ENCODE measurements at regions not wholly inside any gene's neighbourhood (a gene's known extent, or its start where the extent isn't known, plus 50 kb on each side); places are given as distances from the start of the nearest gene placed in this dataset.
"Not testable (repeated sequence)": the region's sequence is repeated elsewhere in the genome, so short reads cannot be mapped to it uniquely, and the experiment has no call there.

DNA sequence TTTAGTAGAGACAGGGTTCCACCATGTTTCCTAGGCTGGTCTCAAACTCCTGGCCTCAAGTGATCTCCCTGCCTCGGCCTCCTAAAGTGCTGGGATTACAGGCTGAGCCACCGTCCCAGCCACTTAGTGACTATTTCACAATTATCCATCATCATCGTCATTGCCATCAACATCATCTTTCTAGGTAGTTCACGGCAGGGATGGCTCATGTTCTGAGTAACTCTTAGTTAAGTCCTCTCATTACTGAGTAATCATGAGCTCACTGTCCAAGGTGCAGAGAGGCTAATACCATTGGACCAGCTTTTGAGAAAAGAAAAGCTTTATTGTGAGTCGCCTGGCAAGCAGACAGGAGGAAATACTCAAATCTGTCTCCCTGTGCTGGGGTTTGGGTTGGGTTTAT, 108.6 kb upstream of the PRSS12 start:
- intact Hi-C loops (cut with micrococcal nuclease); H3K9me3 Mint-ChIP-seq; H3K27ac Mint-ChIP-seq; H3K27me3 Mint-ChIP-seq (ENCODE audit: insufficient read depth); H3K36me3 Mint-ChIP-seq (ENCODE audit: low read depth); DNase-seq (ENCODE audit: low spot score); H3K4me1 Mint-ChIP-seq (ENCODE audit: low read depth); H3K4me3 Mint-ChIP-seq: not testable (repeated sequence)

DNA sequence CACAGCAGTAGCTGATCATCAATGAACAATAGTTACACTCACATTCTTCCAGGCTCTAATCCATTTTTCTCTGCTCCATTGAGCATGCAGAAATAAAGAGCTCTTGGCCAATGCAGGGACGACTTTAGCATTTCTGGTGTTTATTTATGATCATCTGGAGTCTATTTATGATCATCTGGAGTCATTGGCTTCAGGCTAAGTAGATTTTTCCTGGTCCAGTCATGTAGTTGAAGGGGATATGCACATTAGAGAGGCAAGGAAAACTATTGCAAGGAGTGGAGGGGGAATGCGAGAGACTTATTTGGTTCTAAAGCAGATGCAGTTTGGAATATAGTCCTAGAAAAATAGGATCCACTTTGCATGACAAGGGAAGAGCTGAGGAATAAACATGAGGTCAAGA, 113.0 kb upstream of the PRSS12 start:
- H3K9me3 Mint-ChIP-seq; H3K4me3 Mint-ChIP-seq; H3K27ac Mint-ChIP-seq; DNase-seq (ENCODE audit: low spot score); H3K27me3 Mint-ChIP-seq (ENCODE audit: insufficient read depth); H3K36me3 Mint-ChIP-seq (ENCODE audit: low read depth); H3K4me1 Mint-ChIP-seq (ENCODE audit: low read depth); intact Hi-C loops (cut with micrococcal nuclease): not testable (repeated sequence)

- DNase-seq (ENCODE audit: low spot score); H3K36me3 Mint-ChIP-seq (ENCODE audit: low read depth); H3K27ac Mint-ChIP-seq; H3K4me3 Mint-ChIP-seq; H3K9me3 Mint-ChIP-seq; H3K27me3 Mint-ChIP-seq (ENCODE audit: insufficient read depth); H3K4me1 Mint-ChIP-seq (ENCODE audit: low read depth); intact Hi-C loops (cut with micrococcal nuclease): not testable (repeated sequence)
Measured at GRCh38 chr4:118474001-118474626, 121.3 kb upstream of the PRSS12 start.

GRCh38 chr4:118474771-118475170, 122.0 kb upstream of the PRSS12 start:
- DNase-seq (ENCODE audit: low spot score); H3K9me3 Mint-ChIP-seq; intact Hi-C loops (cut with micrococcal nuclease); H3K36me3 Mint-ChIP-seq (ENCODE audit: low read depth); H3K27ac Mint-ChIP-seq; H3K4me3 Mint-ChIP-seq; H3K4me1 Mint-ChIP-seq (ENCODE audit: low read depth); H3K27me3 Mint-ChIP-seq (ENCODE audit: insufficient read depth): not testable (repeated sequence)

GRCh38 chr4:118475901-118476300, 123.1 kb upstream of the PRSS12 start:
- H3K9me3 Mint-ChIP-seq; intact Hi-C loops (cut with micrococcal nuclease); H3K4me3 Mint-ChIP-seq; H3K27me3 Mint-ChIP-seq (ENCODE audit: insufficient read depth); DNase-seq (ENCODE audit: low spot score); H3K27ac Mint-ChIP-seq; H3K4me1 Mint-ChIP-seq (ENCODE audit: low read depth); H3K36me3 Mint-ChIP-seq (ENCODE audit: low read depth): not testable (repeated sequence)

- DNase-seq (ENCODE audit: low spot score); H3K4me3 Mint-ChIP-seq; H3K36me3 Mint-ChIP-seq (ENCODE audit: low read depth); H3K27ac Mint-ChIP-seq; H3K27me3 Mint-ChIP-seq (ENCODE audit: insufficient read depth); H3K9me3 Mint-ChIP-seq; H3K4me1 Mint-ChIP-seq (ENCODE audit: low read depth); intact Hi-C loops (cut with micrococcal nuclease): not testable (repeated sequence)
Measured at GRCh38 chr4:118477826-118478225, 125.0 kb upstream of the PRSS12 start.

DNA sequence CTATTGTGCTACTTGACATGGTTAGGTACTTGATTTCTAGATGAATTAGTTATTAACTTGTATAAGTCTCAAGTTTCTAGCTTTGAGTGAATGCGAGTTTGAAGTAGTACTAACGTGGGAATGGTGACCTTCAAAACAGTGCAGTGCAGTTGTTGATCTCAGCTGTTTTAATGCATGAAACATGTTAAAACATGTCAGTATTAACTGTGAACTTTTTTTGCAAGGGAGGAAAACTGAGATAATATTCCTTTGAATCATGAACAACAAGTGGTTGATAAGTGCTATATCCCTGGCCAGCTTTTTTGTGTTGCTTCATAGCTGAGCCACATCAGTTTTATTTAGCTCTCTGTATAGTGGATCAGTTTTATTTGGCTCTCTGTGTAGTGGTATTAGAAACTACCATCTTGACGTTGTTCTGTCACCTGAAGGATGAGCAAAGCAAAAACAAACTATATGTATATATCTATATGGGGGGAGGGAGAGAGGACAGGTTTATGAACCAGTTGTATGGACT, 133.1 kb upstream of the PRSS12 start:
- DNase-seq (ENCODE audit: low spot score); H3K9me3 Mint-ChIP-seq; H3K27ac Mint-ChIP-seq; H3K4me3 Mint-ChIP-seq; H3K36me3 Mint-ChIP-seq (ENCODE audit: low read depth); H3K27me3 Mint-ChIP-seq (ENCODE audit: insufficient read depth); intact Hi-C loops (cut with micrococcal nuclease); H3K4me1 Mint-ChIP-seq (ENCODE audit: low read depth): not testable (repeated sequence)

GRCh38 chr4:118492963-118493362, 140.2 kb upstream of the PRSS12 start:
- DNase-seq (ENCODE audit: low spot score); H3K36me3 Mint-ChIP-seq (ENCODE audit: low read depth); H3K4me1 Mint-ChIP-seq (ENCODE audit: low read depth); H3K9me3 Mint-ChIP-seq; H3K27ac Mint-ChIP-seq; H3K4me3 Mint-ChIP-seq; H3K27me3 Mint-ChIP-seq (ENCODE audit: insufficient read depth); intact Hi-C loops (cut with micrococcal nuclease): not testable (repeated sequence)

DNA sequence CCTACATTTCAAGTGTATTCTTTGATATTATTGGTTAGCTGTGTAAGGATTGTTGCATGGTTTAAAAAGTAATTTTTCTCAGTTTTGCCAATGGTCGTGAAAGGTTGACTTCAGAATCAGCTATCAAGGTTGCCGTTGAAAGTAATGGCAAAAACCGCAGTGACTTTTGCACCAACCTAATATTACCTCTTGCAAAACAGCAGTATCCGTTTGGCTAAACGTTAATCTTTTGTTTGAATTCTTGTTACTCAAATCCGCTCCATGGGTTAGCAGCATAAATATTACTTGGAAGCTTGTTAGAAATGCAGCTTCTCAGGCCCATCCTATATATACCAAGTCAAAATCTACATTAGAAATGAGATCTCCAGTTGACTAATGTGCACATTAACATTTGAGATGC, 141.6 kb upstream of the PRSS12 start:
- H3K27ac Mint-ChIP-seq; H3K4me3 Mint-ChIP-seq; H3K36me3 Mint-ChIP-seq (ENCODE audit: low read depth); H3K9me3 Mint-ChIP-seq; intact Hi-C loops (cut with micrococcal nuclease); DNase-seq (ENCODE audit: low spot score); H3K27me3 Mint-ChIP-seq (ENCODE audit: insufficient read depth); H3K4me1 Mint-ChIP-seq (ENCODE audit: low read depth): not testable (repeated sequence)

GRCh38 chr4:118502967-118503366, 150.2 kb upstream of the PRSS12 start:
- H3K27me3 Mint-ChIP-seq (ENCODE audit: insufficient read depth); H3K4me3 Mint-ChIP-seq; H3K4me1 Mint-ChIP-seq (ENCODE audit: low read depth); H3K9me3 Mint-ChIP-seq; H3K27ac Mint-ChIP-seq; H3K36me3 Mint-ChIP-seq (ENCODE audit: low read depth); intact Hi-C loops (cut with micrococcal nuclease); DNase-seq (ENCODE audit: low spot score): not testable (repeated sequence)

DNA sequence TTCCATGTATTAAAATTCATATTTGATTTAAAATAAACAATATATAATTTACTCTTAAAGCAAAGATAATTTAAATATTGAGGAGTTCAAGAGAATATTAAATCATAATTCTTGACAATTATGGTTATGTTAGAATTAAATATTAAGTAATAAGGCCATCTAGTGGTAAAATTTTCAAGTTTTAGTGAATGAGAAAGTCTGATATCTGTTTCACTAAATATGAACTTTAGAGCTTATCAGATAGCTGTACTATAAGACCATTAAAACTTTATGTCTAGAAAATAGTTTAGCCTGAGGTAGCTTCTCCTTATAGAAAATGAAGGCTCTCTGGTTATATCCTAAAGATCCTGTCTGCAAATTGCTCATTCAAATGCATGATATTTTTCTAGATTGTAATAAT, 152.1 kb upstream of the PRSS12 start:
- DNase-seq (ENCODE audit: low spot score); H3K36me3 Mint-ChIP-seq (ENCODE audit: low read depth); H3K27me3 Mint-ChIP-seq (ENCODE audit: insufficient read depth); intact Hi-C loops (cut with micrococcal nuclease); H3K9me3 Mint-ChIP-seq; H3K4me1 Mint-ChIP-seq (ENCODE audit: low read depth); H3K27ac Mint-ChIP-seq; H3K4me3 Mint-ChIP-seq: not testable (repeated sequence)

DNA sequence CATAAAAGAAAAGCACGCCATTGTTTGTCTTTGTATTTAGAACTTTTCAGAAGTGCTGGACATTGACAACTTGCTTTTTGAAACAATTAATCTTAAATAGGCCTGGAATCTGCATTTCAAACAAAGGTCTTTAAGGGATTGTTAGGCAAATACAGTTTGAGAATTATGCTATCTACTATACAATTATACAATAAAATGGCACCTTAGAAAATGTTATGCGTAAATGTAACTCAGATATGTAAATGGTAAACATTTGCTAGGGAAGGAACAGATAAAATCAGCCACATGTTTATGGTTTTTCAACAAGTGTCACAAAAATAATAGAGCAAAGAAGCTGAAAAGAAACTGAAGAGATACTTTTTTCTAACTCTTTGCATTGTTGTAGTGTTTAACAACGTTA, 152.7 kb upstream of the PRSS12 start:
- H3K9me3 Mint-ChIP-seq; H3K27ac Mint-ChIP-seq; H3K36me3 Mint-ChIP-seq (ENCODE audit: low read depth); H3K4me1 Mint-ChIP-seq (ENCODE audit: low read depth); DNase-seq (ENCODE audit: low spot score); intact Hi-C loops (cut with micrococcal nuclease); H3K4me3 Mint-ChIP-seq; H3K27me3 Mint-ChIP-seq (ENCODE audit: insufficient read depth): not testable (repeated sequence)

GRCh38 chr4:118512870-118513269, 160.1 kb upstream of the PRSS12 start:
- H3K4me3 Mint-ChIP-seq; H3K27ac Mint-ChIP-seq; H3K27me3 Mint-ChIP-seq (ENCODE audit: insufficient read depth); H3K9me3 Mint-ChIP-seq; H3K36me3 Mint-ChIP-seq (ENCODE audit: low read depth); H3K4me1 Mint-ChIP-seq (ENCODE audit: low read depth); DNase-seq (ENCODE audit: low spot score); intact Hi-C loops (cut with micrococcal nuclease): not testable (repeated sequence)

DNA sequence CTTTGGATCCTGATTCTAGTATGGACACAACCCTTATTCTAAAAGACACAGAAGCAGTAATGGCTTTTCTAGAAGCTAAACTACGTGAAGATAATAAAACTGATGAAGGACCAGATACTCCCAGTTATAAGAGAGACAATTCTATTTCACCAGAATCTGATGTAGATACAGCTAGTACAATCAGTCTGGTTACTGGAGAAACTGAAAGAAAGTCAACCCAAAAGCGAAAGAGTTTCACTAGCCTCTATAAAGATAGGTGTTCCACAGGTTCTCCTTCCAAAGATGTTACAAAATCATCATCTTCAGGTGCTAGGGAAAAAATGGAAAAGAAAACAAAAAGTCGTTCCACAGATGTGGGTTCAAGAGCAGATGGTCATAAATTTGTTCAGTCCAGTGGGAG, 161.5 kb upstream of the PRSS12 start:
- DNase-seq (ENCODE audit: low spot score); H3K27ac Mint-ChIP-seq; H3K36me3 Mint-ChIP-seq (ENCODE audit: low read depth); H3K9me3 Mint-ChIP-seq; H3K4me1 Mint-ChIP-seq (ENCODE audit: low read depth); H3K4me3 Mint-ChIP-seq; H3K27me3 Mint-ChIP-seq (ENCODE audit: insufficient read depth); intact Hi-C loops (cut with micrococcal nuclease): not testable (repeated sequence)
